ENCODE measurements at regions not wholly inside any gene's neighbourhood (a gene's known extent, or its start where the extent isn't known, plus 50 kb on each side); places are given as distances from the start of the nearest gene placed in this dataset.
A peak's percentile ranks its signal among the peaks of the same experiment; 100 is the strongest.

DNA sequence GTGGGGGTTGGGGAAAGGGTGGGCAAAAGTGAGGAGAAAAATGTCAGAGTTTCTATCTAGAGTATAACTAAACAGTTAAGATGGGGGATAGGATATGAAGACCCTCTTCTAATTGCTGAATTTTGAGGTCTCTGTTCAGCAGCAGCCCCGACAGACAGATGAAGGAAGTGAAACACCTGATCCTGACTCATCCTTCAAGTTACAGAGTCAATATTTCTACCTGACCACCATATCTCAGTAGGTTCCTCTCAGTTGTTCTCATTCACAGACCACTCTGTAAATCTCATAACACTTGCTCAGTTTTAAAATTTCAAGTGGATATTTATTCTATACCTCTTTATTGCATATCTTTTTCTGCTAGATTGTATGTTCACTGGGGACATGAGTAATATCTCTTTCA lies 69.5 kb downstream of the CCDC54 start:
- Histone ChIP-seq H3K4me1 (ENCODE audit: control insufficient read depth, insufficient read depth, low read depth, low read length) (no peaks in the 10 kb centered on the region), H3K14ac (ENCODE audit: low read length in 2 of 2) (no peak overlapping the region), H2AFZ (ENCODE audit: low read depth, low read length) (no peak overlapping the region), H2BK15ac (ENCODE audit: low read depth, poor library complexity, severe bottlenecking) (no peak overlapping the region), H3K9ac (ENCODE audit: low read length) (no peak overlapping the region), H2AK5ac (ENCODE audit: low read length, severe bottlenecking) (no peak overlapping the region), H3K27me3 (ENCODE audit: control insufficient read depth in 1 of 2, insufficient read depth in 1 of 2, low read length in 2 of 2) (no peaks in the 10 kb centered on the region), H3K4me2 (ENCODE audit: low read length, poor library complexity, severe bottlenecking) (no peak overlapping the region), H3K4ac (ENCODE audit: low read depth in 1 of 2, low read length in 2 of 2) (no peak overlapping the region), H3K23ac (ENCODE audit: low read length in 2 of 2) (no peak overlapping the region), H4K91ac (ENCODE audit: low read length) (no peak overlapping the region), H3K36me3 (ENCODE audit: control insufficient read depth in 1 of 2, insufficient read depth in 2 of 2, low read depth in 1 of 2, low read length in 2 of 2) (no peaks in the 10 kb centered on the region), H3K4me3 (ENCODE audit: insufficient read depth in 1 of 2, low read depth in 1 of 2, low read length in 2 of 2) (no peak overlapping the region), H4K8ac (ENCODE audit: low read length) (no peak overlapping the region), H3K79me1 (replicated peaks; ENCODE audit: low read length, poor library complexity, severe bottlenecking) (no peaks in the 10 kb centered on the region), H3K27ac (ENCODE audit: low read length, poor library complexity, severe bottlenecking) (no peak overlapping the region), H2BK12ac (ENCODE audit: low read length in 2 of 2) (no peak overlapping the region), H2BK5ac (ENCODE audit: low read depth, low read length, poor library complexity, severe bottlenecking) (no peak overlapping the region), H3K9me3 (ENCODE audit: control insufficient read depth, low read length) (no peaks in the 10 kb centered on the region), H3K18ac (ENCODE audit: low read depth in 1 of 2, low read length in 2 of 2) (no peak overlapping the region), H2BK120ac (ENCODE audit: low read depth, low read length) (no peak overlapping the region)
- 84% methylated on average over 1 of the region's 1 CpG for WGBS
- no peak for DNase-seq

DNA sequence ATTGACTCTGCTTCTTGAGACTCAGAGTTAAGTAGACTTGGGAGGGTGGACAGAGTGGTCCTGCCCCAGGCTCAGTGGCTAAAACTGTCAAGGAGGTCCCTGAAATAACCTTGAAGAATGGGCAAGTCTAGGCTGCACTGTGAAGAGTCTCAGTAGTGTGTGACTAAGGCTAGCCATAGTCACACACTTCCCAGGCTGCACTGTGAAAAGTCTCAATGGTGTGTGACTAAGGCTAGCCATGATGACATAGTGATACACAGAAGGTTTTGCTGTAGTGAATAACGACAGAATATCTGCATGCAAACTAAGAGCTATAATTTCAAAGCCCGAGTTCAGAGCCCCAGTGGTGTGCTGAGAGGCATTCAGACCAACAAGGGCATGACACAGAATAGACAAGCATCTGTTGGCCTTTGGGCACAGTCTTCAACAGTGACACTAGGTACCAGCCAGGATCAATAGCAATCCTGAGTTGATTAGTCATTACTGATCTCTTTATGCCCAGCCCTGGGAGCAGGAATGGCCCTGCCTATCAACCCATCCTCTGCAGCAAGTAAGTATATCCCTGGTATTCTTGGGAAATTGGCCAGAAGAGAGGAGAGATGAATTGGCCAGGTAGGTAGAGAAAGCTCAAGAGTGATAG lies 72.4 kb upstream of the BBX start:
- peak; percentile 35 for DNase-seq
- H2AFZ ChIP-seq (ENCODE audit: low read depth, low read length): peak overlapping the region; percentile 44

DNA sequence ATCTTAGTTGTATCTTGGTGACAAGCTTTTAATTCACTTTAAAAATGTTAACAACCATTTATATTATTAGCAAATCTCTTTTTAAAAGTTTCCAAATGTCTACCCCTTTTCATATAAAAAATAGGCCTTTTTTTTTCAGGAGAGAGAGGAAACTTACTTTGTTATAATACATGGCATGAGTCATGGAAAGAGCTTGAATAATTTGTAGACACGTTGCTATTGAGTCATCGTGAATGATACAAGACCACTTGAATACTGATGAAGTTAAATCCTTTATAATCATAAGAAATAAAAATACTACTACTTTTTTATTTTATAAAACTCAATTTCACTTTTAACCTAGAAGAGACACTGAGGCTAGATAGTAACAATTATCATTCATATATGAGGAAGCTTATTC lies 70.3 kb upstream of the BBX start:
- Histone ChIP-seq H4K8ac (ENCODE audit: low read length) (no peak overlapping the region), H3K18ac (ENCODE audit: low read depth in 1 of 2, low read length in 2 of 2) (no peak overlapping the region), H3K9ac (ENCODE audit: low read length) (no peak overlapping the region), H2AFZ (ENCODE audit: low read depth, low read length) (no peak overlapping the region), H3K4ac (ENCODE audit: low read depth in 1 of 2, low read length in 2 of 2) (no peak overlapping the region), H2BK15ac (ENCODE audit: low read depth, poor library complexity, severe bottlenecking) (no peak overlapping the region), H3K14ac (ENCODE audit: low read length in 2 of 2) (no peak overlapping the region), H2BK120ac (ENCODE audit: low read depth, low read length) (no peak overlapping the region), H3K79me1 (replicated peaks; ENCODE audit: low read length, poor library complexity, severe bottlenecking) (no peaks in the 10 kb centered on the region), H3K9me3 (ENCODE audit: control insufficient read depth, low read length) (no peaks in the 10 kb centered on the region), H2BK5ac (ENCODE audit: low read depth, low read length, poor library complexity, severe bottlenecking) (no peak overlapping the region), H3K4me2 (ENCODE audit: low read length, poor library complexity, severe bottlenecking) (no peak overlapping the region), H2AK5ac (ENCODE audit: low read length, severe bottlenecking) (no peak overlapping the region), H3K27me3 (ENCODE audit: control insufficient read depth in 1 of 2, insufficient read depth in 1 of 2, low read length in 2 of 2) (no peaks in the 10 kb centered on the region), H3K27ac (ENCODE audit: low read length, poor library complexity, severe bottlenecking) (no peak overlapping the region), H2BK12ac (ENCODE audit: low read length in 2 of 2) (no peak overlapping the region), H3K4me1 (ENCODE audit: control insufficient read depth, insufficient read depth, low read depth, low read length) (no peaks in the 10 kb centered on the region), H3K4me3 (ENCODE audit: insufficient read depth in 1 of 2, low read depth in 1 of 2, low read length in 2 of 2) (no peak overlapping the region), H3K36me3 (ENCODE audit: control insufficient read depth in 1 of 2, insufficient read depth in 2 of 2, low read depth in 1 of 2, low read length in 2 of 2) (no peaks in the 10 kb centered on the region), H3K23ac (ENCODE audit: low read length in 2 of 2) (no peak overlapping the region), H4K91ac (ENCODE audit: low read length) (no peak overlapping the region)
- peak; percentile 20 for DNase-seq
- no CpG with 5 or more reads among the region's 2 CpGs for WGBS

More for the DNA sequence above, 72.4 kb upstream of the BBX start:
- Histone ChIP-seq H4K8ac (ENCODE audit: low read length) (no peak overlapping the region), H2AK5ac (ENCODE audit: low read length, severe bottlenecking) (no peak overlapping the region), H3K36me3 (ENCODE audit: control insufficient read depth in 1 of 2, insufficient read depth in 2 of 2, low read depth in 1 of 2, low read length in 2 of 2) (no peaks in the 10 kb centered on the region), H3K4ac (ENCODE audit: low read depth in 1 of 2, low read length in 2 of 2) (peak overlapping the region in 1 of 2 experiments; percentile 6), H2BK120ac (ENCODE audit: low read depth, low read length) (no peak overlapping the region), H3K27ac (ENCODE audit: low read length, poor library complexity, severe bottlenecking) (no peak overlapping the region), H3K9ac (ENCODE audit: low read length) (no peak overlapping the region), H3K23ac (ENCODE audit: low read length in 2 of 2) (no peak overlapping the region), H3K27me3 (ENCODE audit: control insufficient read depth in 1 of 2, insufficient read depth in 1 of 2, low read length in 2 of 2) (no peaks in the 10 kb centered on the region), H3K9me3 (ENCODE audit: control insufficient read depth, low read length) (no peaks in the 10 kb centered on the region), H3K4me2 (ENCODE audit: low read length, poor library complexity, severe bottlenecking) (no peak overlapping the region), H3K18ac (ENCODE audit: low read depth in 1 of 2, low read length in 2 of 2) (no peak overlapping the region), H3K4me3 (ENCODE audit: insufficient read depth in 1 of 2, low read depth in 1 of 2, low read length in 2 of 2) (no peak overlapping the region), H2BK5ac (ENCODE audit: low read depth, low read length, poor library complexity, severe bottlenecking) (no peak overlapping the region), H2BK12ac (ENCODE audit: low read length in 2 of 2) (no peak overlapping the region), H3K4me1 (ENCODE audit: control insufficient read depth, insufficient read depth, low read depth, low read length) (no peaks in the 10 kb centered on the region), H3K79me1 (replicated peaks; ENCODE audit: low read length, poor library complexity, severe bottlenecking) (no peaks in the 10 kb centered on the region), H2BK15ac (ENCODE audit: low read depth, poor library complexity, severe bottlenecking) (no peak overlapping the region), H4K91ac (ENCODE audit: low read length) (no peak overlapping the region), H3K14ac (ENCODE audit: low read length in 2 of 2) (no peak overlapping the region)
- WGBS: 69% methylated on average over 2 of the region's 2 CpGs

DNA sequence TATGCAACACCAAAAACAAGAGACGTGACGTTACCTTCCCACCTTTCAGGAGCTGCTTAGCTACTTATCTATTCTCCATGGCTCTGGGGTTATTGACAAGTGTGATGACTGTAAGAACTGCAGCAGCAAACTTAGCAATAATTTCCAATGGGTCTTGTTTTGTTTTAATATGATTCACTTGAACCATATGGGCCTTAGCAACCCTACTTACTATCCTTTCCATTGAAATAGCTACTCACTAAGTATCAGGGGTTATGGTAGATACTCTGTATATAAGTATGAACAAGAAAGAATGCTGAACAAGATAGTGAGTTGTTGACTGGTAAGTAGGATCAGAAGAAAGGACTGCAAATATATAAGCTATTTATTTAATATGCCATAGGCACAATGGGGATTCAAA lies 69.3 kb upstream of the BBX start:
- no peak overlapping the region for H3K4me3 ChIP-seq (ENCODE audit: insufficient read depth in 1 of 2, low read depth in 1 of 2, low read length in 2 of 2)
- WGBS: no CpG with 5 or more reads among the region's 2 CpGs
- H4K8ac ChIP-seq (ENCODE audit: low read length): no peak overlapping the region
- H2AK5ac ChIP-seq (ENCODE audit: low read length, severe bottlenecking): no peak overlapping the region
- H4K91ac ChIP-seq (ENCODE audit: low read length): no peak overlapping the region
- no peak overlapping the region for H3K18ac ChIP-seq (ENCODE audit: low read depth in 1 of 2, low read length in 2 of 2)
- H3K4me2 ChIP-seq (ENCODE audit: low read length, poor library complexity, severe bottlenecking): no peak overlapping the region
- no peaks in the 10 kb centered on the region for H3K36me3 ChIP-seq (ENCODE audit: control insufficient read depth in 1 of 2, insufficient read depth in 2 of 2, low read depth in 1 of 2, low read length in 2 of 2)
- no peak overlapping the region for H3K27ac ChIP-seq (ENCODE audit: low read length, poor library complexity, severe bottlenecking)
- no peak overlapping the region for H2BK15ac ChIP-seq (ENCODE audit: low read depth, poor library complexity, severe bottlenecking)
- H3K79me1 ChIP-seq (replicated peaks; ENCODE audit: low read length, poor library complexity, severe bottlenecking): no peaks in the 10 kb centered on the region
- no peak overlapping the region for H2BK12ac ChIP-seq (ENCODE audit: low read length in 2 of 2)
- no peak overlapping the region for H3K4ac ChIP-seq (ENCODE audit: low read depth in 1 of 2, low read length in 2 of 2)
- H3K14ac ChIP-seq (ENCODE audit: low read length in 2 of 2): no peak overlapping the region
- no peaks in the 10 kb centered on the region for H3K27me3 ChIP-seq (ENCODE audit: control insufficient read depth in 1 of 2, insufficient read depth in 1 of 2, low read length in 2 of 2)
- H2AFZ ChIP-seq (ENCODE audit: low read depth, low read length): no peak overlapping the region
- DNase-seq: no peak
- H3K9me3 ChIP-seq (ENCODE audit: control insufficient read depth, low read length): no peaks in the 10 kb centered on the region
- H2BK5ac ChIP-seq (ENCODE audit: low read depth, low read length, poor library complexity, severe bottlenecking): no peak overlapping the region
- no peak overlapping the region for H2BK120ac ChIP-seq (ENCODE audit: low read depth, low read length)
- no peaks in the 10 kb centered on the region for H3K4me1 ChIP-seq (ENCODE audit: control insufficient read depth, insufficient read depth, low read depth, low read length)
- H3K23ac ChIP-seq (ENCODE audit: low read length in 2 of 2): no peak overlapping the region
- no peak overlapping the region for H3K9ac ChIP-seq (ENCODE audit: low read length)

Measured in mesenchymal stem cell (in vitro differentiated cells and primary cell).